B cell (primary cell): ENCODE measurements at regions not wholly inside any gene's neighbourhood (a gene's known extent, or its start where the extent isn't known, plus 50 kb on each side); places are given as distances from the start of the nearest gene placed in this dataset.

ENCODE experiments used
- EZH2 ChIP-seq: IDR thresholded peaks from 2 replicates; pipeline ENCODE4 v1.6.1; 2012; ENCODE audit warnings: borderline replicate concordance, low read depth, mild to moderate bottlenecking, moderate library complexity, low read length; ENCODE audit not compliant: insufficient read depth, poor library complexity, severe bottlenecking
- TF ChIP-seq, protein P1 (sequence below): fragments of 200-600 bp; IDR thresholded peaks from one replicate; pipeline ENCODE4 v1.8.0; 2022; ENCODE audit warnings: antibody characterized with exemption, mild to moderate bottlenecking

DNA sequence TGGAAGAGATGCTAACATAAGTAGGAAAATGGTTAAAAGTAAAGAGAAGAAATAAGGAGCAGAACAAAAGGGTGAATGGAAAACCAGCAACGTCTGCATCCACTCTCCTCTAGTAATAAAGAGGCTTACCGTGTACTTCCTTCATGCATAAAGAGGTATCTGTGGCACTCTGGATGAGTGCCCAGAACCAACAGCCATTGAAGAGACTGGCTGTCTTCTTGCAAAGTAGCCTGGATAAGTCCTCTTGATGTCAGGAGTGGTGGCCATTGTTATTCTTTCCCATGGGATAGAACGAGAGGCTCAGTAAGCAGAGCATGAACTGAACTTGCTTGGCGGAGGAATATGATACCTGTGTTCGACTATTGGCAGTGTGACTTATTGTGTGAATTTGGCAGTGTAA lies 186.2 kb upstream of the RASGRP1 start:
- TF ChIP-seq, protein P1, sequence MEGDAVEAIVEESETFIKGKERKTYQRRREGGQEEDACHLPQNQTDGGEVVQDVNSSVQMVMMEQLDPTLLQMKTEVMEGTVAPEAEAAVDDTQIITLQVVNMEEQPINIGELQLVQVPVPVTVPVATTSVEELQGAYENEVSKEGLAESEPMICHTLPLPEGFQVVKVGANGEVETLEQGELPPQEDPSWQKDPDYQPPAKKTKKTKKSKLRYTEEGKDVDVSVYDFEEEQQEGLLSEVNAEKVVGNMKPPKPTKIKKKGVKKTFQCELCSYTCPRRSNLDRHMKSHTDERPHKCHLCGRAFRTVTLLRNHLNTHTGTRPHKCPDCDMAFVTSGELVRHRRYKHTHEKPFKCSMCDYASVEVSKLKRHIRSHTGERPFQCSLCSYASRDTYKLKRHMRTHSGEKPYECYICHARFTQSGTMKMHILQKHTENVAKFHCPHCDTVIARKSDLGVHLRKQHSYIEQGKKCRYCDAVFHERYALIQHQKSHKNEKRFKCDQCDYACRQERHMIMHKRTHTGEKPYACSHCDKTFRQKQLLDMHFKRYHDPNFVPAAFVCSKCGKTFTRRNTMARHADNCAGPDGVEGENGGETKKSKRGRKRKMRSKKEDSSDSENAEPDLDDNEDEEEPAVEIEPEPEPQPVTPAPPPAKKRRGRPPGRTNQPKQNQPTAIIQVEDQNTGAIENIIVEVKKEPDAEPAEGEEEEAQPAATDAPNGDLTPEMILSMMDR = no peak
- no peak for TF ChIP-seq EZH2
